T1000 (cell line): ENCODE measurements at regions not wholly inside any gene's neighbourhood (a gene's known extent, or its start where the extent isn't known, plus 50 kb on each side); places are given as distances from the start of the nearest gene placed in this dataset.

ENCODE experiments used
- DNase-seq: peaks from one replicate; lab custom pipeline; 2025; ENCODE audit warnings: mixed read lengths; lab: John Stamatoyannopoulos, UW

DNA sequence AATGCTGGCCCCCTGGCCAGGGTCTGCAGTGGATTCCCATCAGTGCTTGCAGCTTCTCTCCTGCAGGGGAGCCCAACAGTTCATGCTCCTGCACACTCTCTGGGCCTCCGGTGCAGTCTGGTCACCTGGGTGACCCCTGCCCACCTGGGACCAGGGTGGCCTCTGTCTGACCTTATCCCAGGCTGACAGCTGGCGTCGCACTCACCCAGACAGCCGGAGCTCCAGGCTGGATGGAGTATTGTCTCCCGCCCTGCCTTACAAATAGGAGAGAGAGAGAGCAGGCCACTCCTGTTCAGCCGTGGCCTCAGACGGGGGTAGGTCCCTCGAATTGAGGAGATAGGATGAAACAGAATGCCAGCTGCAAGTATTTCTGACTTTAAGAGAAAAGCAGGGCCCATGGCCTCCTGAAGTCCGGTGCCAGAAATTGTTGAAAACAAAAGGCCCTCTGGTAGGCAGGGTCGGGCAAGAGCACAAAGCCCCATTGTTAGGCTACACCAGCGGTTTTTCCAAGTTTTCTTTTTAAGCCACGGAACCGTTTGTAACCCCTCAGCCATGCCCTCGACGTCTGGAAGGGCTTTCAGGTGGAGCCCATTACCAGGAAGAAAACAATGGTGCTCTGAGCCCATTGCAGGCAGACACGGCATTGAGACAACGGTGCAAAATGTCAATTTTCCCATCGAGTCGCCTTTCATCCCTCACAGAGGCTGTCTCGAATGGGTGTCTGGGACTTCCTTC lies 258.4 kb downstream of the BCL11A start:
- DNase-seq, result no peak

DNA sequence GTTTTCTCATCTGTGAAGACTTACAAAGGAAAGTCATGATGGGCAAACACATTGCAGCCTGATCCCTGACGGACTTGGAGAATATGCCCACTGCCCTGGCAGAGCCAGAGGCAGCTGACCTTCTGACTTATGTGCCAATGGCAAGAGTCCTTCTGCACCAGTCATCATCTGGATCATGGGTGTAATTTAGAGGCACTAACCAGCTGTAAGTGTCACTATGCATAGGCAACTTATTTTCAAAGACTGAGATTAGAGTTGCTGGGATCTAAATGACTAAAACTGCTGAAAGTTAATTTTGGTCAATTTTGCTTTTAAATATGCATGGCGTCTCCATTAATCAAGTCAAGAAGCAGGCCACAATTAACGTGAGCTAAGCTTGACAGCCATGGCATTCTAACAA lies 261.2 kb downstream of the BCL11A start:
- no peak for DNase-seq

DNA sequence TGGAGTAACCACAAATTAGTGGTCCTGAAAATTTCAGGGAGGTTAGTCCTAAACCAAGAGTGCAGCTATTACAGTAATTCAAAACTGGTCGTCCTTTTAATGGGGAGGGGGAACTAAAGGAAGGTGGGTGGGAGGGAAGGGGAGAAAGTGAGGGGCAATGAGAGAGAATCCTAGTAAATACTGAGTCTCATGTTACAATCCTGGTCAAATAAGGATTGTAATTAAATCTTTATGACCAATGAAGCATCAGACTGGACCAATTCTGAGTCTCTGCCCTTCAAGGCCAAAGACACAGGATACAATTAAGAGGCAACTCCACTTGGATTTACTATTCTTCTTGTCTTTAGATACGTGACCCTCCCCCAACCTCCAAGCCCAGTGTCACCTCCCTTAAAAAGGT lies 262.9 kb downstream of the BCL11A start:
- DNase-seq, result no peak

DNA sequence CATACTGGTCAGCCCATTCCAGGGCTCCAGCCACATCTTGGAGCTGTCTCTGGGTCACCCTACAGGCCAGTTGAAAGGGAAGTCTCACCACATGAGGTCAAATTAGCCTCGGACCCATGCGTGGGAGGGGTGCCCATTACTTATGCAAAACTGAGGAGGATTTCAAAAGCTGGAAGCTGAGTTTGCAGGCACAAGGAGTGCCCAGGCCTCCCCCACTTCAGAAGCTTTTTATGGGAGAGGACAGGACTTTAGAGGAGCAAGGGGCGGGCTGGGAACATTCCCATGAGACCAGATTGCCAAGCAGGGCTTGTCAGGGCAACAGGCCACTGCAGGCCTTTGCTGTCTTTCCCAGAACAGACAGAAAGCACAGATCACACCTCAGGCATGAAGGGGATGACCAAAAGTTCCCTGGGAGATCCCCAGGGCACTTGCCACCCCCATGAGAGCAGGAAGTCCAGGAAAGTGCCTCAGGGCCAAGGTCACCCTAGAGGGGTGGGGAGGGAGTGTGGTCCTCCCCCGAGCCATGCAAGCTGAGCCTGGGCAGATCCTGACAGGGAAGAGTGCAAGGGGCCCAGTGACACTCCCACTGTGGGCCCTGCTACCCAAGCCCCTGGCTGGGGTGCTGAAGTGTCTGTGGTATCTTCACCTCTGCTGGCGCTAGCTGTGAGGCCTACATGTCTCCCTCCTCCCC lies 267.7 kb downstream of the BCL11A start:
- DNase-seq, result no peak

DNA sequence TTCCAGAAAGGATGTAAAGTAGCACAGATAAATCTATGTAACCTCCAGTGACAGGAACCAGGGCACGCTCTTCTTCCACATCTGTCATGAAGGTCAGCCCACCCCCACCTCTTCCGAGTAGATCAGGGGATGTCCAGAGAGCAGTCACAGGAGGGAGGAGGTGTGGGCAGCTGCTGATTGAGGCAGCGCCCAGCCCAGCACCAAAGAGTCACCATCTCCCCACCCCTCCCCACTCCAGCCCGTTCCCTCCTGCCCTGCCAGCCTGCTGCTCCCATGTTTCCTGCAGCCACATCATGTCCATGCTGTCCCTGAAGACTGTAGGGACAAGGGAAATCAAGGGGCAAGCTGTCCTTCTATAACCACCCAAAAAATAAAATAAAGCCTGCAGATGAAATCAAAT lies 269.8 kb downstream of the BCL11A start:
- no peak for DNase-seq

DNA sequence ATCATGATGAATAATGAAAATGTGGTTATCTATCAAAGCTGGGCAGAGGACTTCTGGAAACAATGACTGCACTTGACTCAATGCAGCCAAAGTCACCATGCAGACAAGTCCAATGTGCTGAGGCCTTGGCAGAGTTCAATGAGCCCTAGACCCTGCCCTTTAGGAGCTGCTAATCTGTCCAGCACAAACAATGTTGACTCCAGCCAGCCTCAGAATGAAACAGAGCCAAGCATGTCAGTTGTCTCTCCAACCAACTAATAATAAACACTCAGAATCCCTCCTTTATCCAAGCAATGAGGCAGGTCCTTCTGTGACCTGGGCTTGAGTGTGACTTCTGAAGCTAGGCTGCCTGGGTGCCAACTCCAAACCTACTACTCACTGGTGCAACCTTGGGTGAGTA lies 270.6 kb downstream of the BCL11A start:
- no peak for DNase-seq

DNA sequence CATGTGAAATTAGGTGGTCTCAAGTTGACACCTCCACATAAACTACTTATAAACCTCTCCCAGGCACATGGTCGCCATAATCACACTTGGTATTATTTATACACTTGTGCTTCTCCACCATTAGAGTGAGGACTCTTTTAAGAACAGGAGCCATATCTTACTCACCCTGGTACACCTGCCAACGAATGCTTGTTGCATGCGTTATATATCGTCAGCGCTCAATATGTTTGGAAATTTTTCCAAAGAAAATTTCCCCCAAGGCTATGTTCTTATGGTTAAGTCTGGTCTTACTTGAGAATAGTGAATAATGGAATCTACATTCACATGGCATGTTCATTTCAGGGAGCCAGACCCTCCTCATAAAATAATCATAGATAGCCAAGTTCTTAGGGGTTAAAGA lies 271.7 kb downstream of the BCL11A start:
- no peak for DNase-seq

DNA sequence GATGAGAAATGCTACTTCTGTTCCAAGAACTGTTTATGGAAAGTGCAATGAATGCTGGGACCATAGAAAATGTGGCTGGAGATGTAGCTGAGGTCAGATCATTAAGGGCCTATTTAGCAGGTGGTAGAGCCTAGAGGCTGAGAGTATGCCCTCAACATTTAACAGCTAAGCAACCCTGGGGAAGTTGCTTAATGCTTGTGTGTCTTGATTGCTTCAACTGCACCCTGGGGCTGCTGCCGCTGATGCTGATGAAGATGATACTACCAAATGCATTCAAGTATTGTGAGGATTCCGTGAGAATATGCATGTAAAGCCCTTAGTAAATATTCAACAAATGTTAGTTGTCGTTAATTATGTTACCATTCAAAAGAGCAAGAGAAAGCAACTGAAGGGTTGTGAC lies 273.2 kb downstream of the BCL11A start:
- no peak for DNase-seq

DNA sequence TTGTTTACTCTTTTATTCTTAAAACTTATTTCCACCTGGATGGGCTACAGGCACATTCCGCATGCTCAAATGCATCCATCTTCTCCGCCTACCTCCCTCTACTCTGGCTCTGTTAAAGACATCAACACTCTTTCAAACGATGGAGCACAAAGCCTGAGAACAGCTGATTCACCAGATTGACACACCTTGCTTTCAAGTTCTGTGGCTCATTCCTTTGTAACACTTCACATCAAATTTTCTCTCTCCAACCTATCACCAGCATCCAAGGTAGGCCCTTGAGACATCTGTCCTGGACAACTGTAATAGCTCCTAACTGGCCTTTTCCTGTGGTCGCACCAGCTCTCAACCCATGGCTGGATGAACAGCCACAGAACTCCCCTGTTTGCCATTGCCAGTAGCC lies 274.5 kb downstream of the BCL11A start:
- DNase-seq, result no peak

DNA sequence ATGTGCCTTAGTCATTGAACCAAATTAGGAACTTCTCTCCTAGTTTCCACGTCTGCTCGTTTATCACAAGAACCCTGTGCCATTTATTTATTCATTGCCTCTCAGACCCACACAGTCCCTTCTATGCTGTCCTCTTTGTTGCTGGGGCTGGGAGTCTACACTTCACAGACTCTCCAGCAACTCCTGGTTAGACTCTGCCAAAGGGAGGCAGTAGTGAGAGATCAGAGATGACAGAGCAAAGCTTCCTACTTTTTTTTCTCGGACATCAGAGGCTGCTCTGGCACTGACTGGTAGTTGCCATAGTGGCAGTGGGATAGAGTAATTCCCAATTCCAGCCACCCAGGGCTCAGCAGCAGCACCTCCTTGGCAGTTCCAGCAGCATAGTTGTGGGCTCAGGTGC lies 277.5 kb downstream of the BCL11A start:
- no peak for DNase-seq

DNA sequence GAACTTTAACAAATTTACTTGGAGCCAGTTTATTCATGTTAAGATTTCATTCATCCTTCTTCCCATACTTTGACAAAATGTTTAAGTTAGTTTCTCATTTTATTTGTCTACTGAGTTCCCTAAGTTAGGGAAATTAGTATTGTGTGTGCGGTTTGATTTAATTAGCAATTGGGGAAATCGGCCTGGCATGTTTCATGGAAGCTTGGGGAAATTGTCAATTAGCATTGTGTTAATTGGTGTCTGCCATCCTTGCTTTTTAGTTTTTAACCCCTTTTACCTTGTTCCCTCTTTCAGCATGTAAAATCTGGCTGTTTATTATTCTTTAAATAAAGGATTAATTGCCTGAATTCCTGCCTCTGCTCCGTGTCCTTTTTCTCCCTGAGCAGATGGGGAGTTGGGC lies 279.6 kb downstream of the BCL11A start:
- DNase-seq, result no peak

DNA sequence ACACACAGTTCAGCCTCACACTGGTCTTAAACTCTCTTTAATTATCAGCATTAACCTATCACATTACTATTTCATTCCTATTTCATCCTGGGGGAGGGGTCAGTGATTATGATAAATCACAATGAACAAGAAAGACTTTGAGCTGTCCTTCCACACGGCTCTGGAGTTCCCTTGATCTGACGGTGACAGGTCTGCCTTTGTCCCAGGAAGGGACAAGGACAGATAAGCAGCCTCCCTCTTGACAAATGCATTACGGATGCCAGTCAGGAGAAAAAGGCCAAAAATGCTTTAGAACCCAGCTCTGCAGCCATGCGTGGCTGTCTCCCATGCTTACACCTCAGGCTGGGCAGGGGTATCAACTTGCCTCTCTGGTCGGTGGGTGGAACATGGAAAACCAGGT lies 281.7 kb downstream of the BCL11A start:
- no peak for DNase-seq

DNA sequence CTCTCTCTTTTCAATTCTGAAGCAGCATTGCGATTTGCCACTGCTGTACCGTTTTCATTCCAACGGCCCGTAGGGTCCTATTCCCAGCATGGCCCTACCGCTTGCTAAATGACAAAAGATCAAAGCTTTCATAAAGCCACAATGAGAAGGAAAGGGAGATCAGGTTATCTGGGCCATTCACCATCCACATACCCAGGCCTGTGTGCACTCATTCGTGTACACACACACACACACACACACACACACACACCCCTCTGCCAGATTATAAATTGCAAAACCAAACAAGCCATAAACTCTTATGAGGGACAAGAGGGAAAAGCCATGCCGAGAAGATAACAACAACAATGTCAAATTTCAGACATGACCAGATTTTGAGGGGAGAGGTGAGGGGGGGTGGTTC lies 282.3 kb downstream of the BCL11A start:
- DNase-seq, result no peak

DNA sequence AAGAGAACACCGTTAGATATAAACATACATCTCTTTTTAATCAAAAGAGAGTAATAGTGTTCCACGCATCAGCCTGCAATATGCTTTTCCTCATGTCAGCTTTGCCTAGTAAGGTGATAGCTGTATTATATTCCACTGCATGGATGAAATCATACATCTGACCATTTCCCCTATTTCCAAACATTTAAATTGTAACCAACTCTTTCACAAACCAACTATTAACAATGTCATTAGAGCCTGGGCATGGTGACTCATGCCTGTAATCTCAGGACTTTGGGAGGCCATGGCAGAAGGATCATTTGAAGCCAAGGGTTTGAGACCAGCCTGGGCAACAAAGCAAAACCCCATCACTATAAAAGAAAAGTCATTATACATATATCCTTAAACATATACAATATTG lies 284.8 kb downstream of the BCL11A start:
- no peak for DNase-seq

DNA sequence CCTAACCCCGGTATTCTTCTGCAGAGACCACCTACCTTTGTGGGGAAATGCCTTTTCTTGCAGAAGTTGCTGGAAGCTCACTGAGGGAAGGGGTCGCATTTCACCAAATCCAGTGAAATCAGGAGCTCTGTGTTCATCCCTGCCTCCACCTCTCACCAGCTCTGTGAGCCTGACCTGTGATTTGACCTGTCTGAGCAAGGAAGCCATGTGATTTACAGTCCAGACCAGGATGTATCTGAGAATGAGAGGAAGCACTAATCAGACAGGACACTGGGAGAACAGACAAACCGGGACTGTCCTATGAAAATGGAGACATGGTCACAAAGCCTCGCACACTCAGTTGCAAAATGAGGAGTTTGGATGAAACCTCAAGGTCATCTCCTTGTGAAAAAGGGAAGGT lies 285.4 kb downstream of the BCL11A start:
- no peak for DNase-seq

DNA sequence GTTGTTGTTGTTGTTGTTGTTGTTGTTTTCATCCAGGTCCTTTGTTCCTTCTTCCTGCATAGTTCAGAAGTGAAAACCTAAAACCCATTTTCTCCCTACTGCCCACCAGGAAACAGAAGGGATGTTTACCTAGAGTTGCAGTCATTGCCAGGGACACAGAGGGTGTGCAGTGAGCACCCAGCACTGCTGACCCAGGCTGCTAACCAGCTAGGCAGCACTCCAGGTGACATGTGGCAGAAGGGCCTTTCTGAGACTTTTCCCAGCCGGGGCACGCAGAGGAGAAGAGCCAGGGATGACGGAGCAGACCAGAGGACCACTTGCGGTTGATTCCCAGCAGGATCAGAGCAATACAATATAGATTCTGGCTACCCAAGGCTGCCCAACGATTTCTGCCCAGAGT lies 286.3 kb downstream of the BCL11A start:
- no peak for DNase-seq

DNA sequence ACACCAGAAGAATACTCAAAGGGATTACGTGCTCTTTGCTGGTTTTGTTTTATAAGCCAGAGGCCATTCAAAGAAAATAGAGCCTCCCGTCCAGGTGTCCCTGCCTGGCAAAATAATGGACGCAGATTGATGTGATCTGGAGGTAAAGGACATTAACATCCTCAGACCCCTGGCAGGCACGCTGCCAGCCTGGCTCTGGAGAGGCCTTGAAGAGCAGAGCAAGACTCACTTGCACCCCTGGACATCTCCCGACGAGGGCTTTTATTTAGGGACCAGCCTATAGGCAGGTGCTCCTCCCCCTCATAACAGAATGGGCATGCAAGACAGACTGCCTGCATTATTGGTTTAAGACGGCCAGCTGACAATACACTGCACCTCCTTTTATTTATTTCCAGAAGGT lies 291.3 kb downstream of the BCL11A start:
- DNase-seq, result no peak

DNA sequence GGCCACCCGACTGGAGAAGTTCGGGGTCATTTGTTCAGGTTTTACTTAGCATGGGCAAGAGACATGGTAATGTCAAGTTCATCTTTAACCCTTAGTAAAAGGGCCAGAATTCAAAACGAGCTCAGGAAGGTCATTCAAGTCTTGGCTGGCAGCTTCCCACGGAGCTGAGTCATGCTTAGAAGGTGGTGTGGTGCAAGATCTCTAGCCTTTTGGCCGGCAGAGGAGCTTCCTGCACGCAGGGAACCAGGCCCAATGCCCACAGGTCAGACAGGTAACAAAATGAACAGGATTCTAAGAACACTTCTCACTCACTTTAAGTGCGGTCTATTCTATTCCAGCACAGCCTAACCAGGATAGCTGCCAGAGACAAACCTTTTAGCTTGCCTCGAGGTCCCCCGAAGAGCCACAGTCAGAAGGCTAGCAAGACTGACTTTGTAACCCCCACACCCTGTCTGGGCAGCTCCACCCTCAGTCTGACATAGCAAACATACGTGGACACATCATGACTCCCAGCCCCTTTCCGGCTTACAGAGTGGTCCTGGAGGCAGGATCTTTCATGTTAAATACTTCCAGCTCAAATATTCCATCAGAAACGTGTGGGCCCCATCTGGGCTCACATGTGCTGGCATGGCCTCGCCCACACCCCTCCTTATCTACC lies 292.7 kb downstream of the BCL11A start:
- DNase-seq, result no peak

DNA sequence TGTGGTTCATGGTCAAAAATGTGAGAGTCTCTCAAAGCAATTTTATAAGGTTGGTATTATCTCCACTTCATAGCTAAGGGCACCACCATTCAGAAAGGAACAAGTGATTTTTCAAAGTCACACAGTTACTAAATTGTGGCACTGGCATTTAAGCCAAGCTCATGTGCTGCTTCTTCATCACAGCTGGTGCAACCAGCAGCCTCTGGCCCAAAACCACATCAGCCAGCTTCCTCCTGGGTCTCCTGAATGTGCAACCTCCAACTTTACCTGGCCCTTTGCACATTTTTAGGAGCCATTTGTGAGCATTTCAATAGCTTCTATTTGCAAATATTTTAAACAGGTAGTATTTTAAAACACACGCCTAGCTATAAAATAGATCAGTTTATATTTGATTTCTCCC lies 293.7 kb downstream of the BCL11A start:
- no peak for DNase-seq

DNA sequence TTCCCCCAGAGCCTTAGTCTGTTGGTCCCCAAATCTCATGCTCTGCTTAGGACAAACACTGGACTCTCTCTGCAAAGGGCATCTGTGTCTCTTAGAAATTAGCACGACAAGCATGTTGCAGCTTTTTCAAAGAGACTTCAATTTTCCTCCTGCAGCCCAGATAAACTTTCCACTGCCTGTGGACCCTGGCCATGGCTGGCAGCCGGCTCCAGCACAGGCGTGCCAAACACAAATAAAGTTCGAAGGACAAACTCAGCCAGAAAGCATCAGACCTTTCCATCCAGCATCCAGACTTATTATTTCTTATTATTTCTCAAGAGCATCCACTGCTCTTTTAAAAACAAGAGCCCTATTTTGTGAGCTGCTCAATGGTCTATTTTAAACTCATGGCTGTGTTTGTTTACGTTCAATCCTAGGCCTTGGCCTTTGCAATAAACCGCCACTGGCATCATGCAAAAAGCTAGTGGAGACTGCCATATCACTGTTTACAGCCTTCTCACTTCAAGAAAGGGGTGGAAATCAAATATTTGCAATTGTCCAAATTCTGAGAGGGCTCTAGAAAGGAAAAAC lies 300.8 kb downstream of the BCL11A start:
- no peak for DNase-seq

DNA sequence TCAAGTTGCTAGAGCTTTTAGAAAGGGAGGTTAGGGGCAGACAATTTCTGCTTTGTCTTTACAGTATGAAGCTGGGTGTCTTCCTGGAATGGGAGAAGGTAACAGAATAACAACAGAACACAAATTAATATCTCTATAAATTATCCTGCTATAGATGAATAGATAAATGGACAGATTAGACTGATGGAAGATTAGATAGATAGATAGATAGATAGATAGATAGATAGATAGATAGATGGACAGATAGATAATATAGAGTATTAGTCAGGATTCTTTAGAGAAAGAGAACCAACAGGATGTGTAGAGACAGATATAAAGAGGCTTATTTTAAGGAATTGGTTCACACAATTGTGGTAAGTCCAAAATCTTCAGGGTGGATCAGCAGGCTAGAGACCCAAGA lies 302.2 kb downstream of the BCL11A start:
- no peak for DNase-seq

DNA sequence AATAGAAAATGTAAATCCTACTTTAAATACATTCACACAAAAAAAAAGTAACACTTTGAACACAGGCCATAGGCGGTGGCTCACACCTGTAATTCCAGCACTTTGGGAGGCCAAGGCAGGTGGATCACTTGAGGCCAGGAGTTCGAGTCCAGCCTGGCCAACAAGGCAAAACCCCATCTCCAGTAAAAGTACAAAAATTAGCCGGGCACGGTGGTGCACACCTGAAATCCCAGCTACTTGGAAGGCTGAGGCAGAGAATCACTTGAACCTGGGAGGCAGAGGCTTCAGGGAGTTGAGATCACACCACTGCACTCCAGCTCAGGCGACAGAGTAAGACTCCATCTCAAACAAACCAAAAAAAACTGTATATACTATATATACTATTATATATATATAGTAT lies 303.6 kb downstream of the BCL11A start:
- DNase-seq, result no peak

DNA sequence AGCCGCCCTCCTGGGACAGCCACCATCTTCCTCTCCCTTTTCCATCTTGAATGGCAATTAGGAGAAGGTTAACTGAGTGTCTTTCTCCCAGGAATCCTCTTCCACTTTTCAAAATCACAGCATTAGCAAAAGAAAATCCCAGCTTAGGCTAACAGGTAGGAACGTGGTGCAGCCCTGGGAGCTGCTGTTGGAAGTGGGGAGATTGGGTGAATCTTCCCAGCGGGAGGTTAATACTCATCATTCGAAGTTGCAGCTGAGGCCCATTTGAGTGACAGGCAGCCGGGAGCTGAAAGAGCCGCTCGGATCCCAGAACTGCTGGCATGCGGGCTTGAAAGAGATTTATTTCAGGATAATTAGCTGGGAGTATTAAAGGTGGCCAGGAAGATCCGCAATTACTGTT lies 306.0 kb downstream of the BCL11A start:
- DNase-seq, result no peak
